HepG2 (cell line): ENCODE measurements at regions not wholly inside any gene's neighbourhood (a gene's known extent, or its start where the extent isn't known, plus 50 kb on each side); places are given as distances from the start of the nearest gene placed in this dataset.

ENCODE experiments used
- ATAC-seq: fragments of 200-7000 bp; cut with Tn5 transposase; 3 replicates; pipeline ENCODE4 v1.9.1; 2020; ENCODE audit warnings: mild to moderate bottlenecking, moderate library complexity
- BruUV-seq: library from RNA; stranded (reverse); fragments of 400-500 nt; replicated peaks from 2 replicates; lab custom pipeline; 2021; lab: Mats Ljungman, UMichigan
- CTCF ChIA-PET: fragments of 300-600 bp; formaldehyde crosslinking; extraction: SDS; loops from one replicate; lab custom pipeline; 2021; ENCODE audit warnings: low total read pairs, inconsistent platforms, low intra/inter-chr PET ratio; lab: Yijun Ruan, JAX
- POLR2A ChIA-PET: fragments of 350-600 bp; sonication (Branson Sonifier 250); formaldehyde crosslinking; loops from one replicate; lab custom pipeline; 2020; ENCODE audit warnings: antibody characterized with exemption, inconsistent platforms; lab: Yijun Ruan, JAX
- DNase-seq: peaks from one replicate; pipeline ENCODE4 v3.0.0-alpha.2; 2015; ENCODE audit warnings: low spot score
- FAIRE-seq: peaks from 3 replicates; lab custom pipeline; 2011; peaks lifted over from hg19 to GRCh38; lab: Jason Lieb, UNC
- H2AFZ ChIP-seq: one replicate; pipeline ENCODE4 v1.6.1; 2011; ENCODE audit warnings: low read length, inconsistent platforms
- H3K27ac ChIP-seq: fragments of 300-600 bp; 3 replicates; pipeline ENCODE4 v1.8.0; 2011; ENCODE audit warnings: mixed run types, mild to moderate bottlenecking, mixed read lengths, low read length, inconsistent platforms; ENCODE audit not compliant: insufficient read depth; ENCODE audit errors: extremely low read length
- H3K27me3 ChIP-seq, 2 experiments: fragments of 200-600 bp in 1 of 2; 2 replicates in 1 of 2; 3 replicates in 1 of 2; pipeline versions ENCODE4 v1.6.0 to v1.8.0; 2011; ENCODE audit warnings: low read length in 2 of 2, mild to moderate bottlenecking in 2 of 2, moderate library complexity in 2 of 2, inconsistent platforms in 1 of 2; ENCODE audit not compliant: insufficient read depth in 2 of 2, control insufficient read depth in 1 of 2
- H3K36me3 ChIP-seq, 2 experiments: fragments of 200-600 bp in 1 of 2; replicated peaks in 1 of 2; 2 replicates in 1 of 2; 3 replicates in 1 of 2; pipeline versions ENCODE4 v1.5.1 to v1.8.0; 2011; ENCODE audit warnings: low read length in 2 of 2, inconsistent platforms in 1 of 2; ENCODE audit not compliant: insufficient read depth in 2 of 2, control insufficient read depth in 1 of 2
- H3K4me1 ChIP-seq: 2 replicates; pipeline ENCODE4 v1.5.1; 2012; ENCODE audit warnings: low read length, inconsistent platforms; ENCODE audit not compliant: insufficient read depth
- H3K4me2 ChIP-seq: 2 replicates; pipeline ENCODE4 v1.6.0; 2011; ENCODE audit warnings: low read depth, low read length, inconsistent platforms
- H3K4me3 ChIP-seq, 3 experiments: fragments of 200-600 bp in 1 of 3; sonication (generic), shearing (Covaris generic) in 1 of 3; replicated peaks in 1 of 3; 2 replicates each; pipeline ENCODE4 v1.5.1; 2011 to 2016; ENCODE audit warnings: low read length in 3 of 3, inconsistent platforms in 2 of 3, low read depth in 2 of 3, mild to moderate bottlenecking in 2 of 3, control low read depth in 1 of 3, mixed read lengths in 1 of 3; ENCODE audit not compliant: insufficient read depth in 1 of 3
- H3K79me2 ChIP-seq: one replicate; pipeline ENCODE4 v1.6.1; 2011; ENCODE audit warnings: low read length, inconsistent platforms; ENCODE audit not compliant: insufficient read depth
- H3K9ac ChIP-seq: 2 replicates; pipeline ENCODE4 v1.6.0; 2011; ENCODE audit warnings: mild to moderate bottlenecking, low read depth, low read length, inconsistent platforms; ENCODE audit not compliant: insufficient read depth
- H3K9me3 ChIP-seq: 2 replicates; pipeline ENCODE4 v1.5.1; 2012; ENCODE audit warnings: mild to moderate bottlenecking, low read length
- H4K20me1 ChIP-seq: 2 replicates; pipeline ENCODE4 v1.6.0; 2011; ENCODE audit warnings: inconsistent platforms, mild to moderate bottlenecking, low read length, moderate library complexity; ENCODE audit not compliant: insufficient read depth
- ARID2 ChIP-seq: sonication (generic); formaldehyde crosslinking; IDR thresholded peaks from 2 replicates; pipeline ENCODE4 v1.8.1; 2022; ENCODE audit warnings: mild to moderate bottlenecking, missing genetic modification reagents, borderline replicate concordance
- GATAD1 ChIP-seq: IDR thresholded peaks from 2 replicates; pipeline ENCODE4 v1.6.1; 2016; ENCODE audit warnings: missing genetic modification reagents, missing compliant biosample characterization
- KDM1A ChIP-seq: IDR thresholded peaks from 2 replicates; pipeline ENCODE4 v1.6.1; 2016; ENCODE audit warnings: missing compliant biosample characterization
- KLF9 ChIP-seq: IDR thresholded peaks from 2 replicates; pipeline ENCODE4 v1.6.1; 2016; ENCODE audit warnings: low read depth
- MIXL1 ChIP-seq: IDR thresholded peaks from 2 replicates; pipeline ENCODE4 v1.6.1; 2016
- PLRG1 ChIP-seq: fragments of 450-650 bp; conservative IDR thresholded peaks from 2 replicates; pipeline ENCODE4 v1.6.1; 2016
- REPIN1 ChIP-seq: sonication (generic); formaldehyde crosslinking; IDR thresholded peaks from 2 replicates; pipeline ENCODE4 v1.8.0; 2022; ENCODE audit warnings: missing genetic modification reagents, low read depth, mild to moderate bottlenecking, borderline replicate concordance
- RFX3 ChIP-seq: IDR thresholded peaks from 2 replicates; pipeline ENCODE4 v1.6.1; 2016; ENCODE audit warnings: missing biosample characterization, missing genetic modification reagents
- SNRNP70 ChIP-seq: fragments of 200-400 bp; formaldehyde crosslinking; IDR thresholded peaks from 2 replicates; pipeline ENCODE4 v1.6.1; 2017; ENCODE audit warnings: mild to moderate bottlenecking, low read depth, low read length, moderate library complexity
- SRSF1 ChIP-seq: fragments of 200-400 bp; formaldehyde crosslinking; optimal IDR thresholded peaks from 2 replicates; pipeline ENCODE3; 2017; ENCODE audit warnings: mild to moderate bottlenecking, low read depth, low read length, moderate library complexity
- ZFYVE20 ChIP-seq: sonication (generic); formaldehyde crosslinking; IDR thresholded peaks from 2 replicates; pipeline ENCODE4 v1.8.0; 2023; ENCODE audit warnings: low read depth, mild to moderate bottlenecking, moderate library complexity, missing genetic modification reagents, borderline replicate concordance
- ZNF572 ChIP-seq: sonication (generic); formaldehyde crosslinking; IDR thresholded peaks from 2 replicates; pipeline ENCODE4 v1.5.1; 2020; ENCODE audit warnings: mild to moderate bottlenecking, missing genetic modification reagents
- WGBS: methylation state at CpG from one replicate; pipeline ENCODE4 v1.1.6; 2017; ENCODE audit warnings: low lambda C conversion rate; 5-methylcytosine and 5-hydroxymethylcytosine counted together
- in situ Hi-C: cut with HindIII; loops from 2 replicates; pipeline ENCODE4 v1.10.0; 2017; ENCODE audit warnings: low pct_unique_long_range_greater_than_20kb; ENCODE audit not compliant: extremely low pct_ligation_motif_present
- intact Hi-C: fragments of 100-400 bp; cut with micrococcal nuclease; formaldehyde crosslinking; loops from one replicate; pipeline ENCODE4 v1.10.0; 2022; ENCODE audit not compliant: unreplicated experiment
- TF ChIP-seq, protein P1 (sequence below): sonication (generic); formaldehyde crosslinking; IDR thresholded peaks from 2 replicates; pipeline ENCODE4 v1.5.0; 2020; ENCODE audit warnings: missing genetic modification reagents
- TF ChIP-seq, protein P2 (sequence below): IDR thresholded peaks from 2 replicates; pipeline ENCODE4 v1.6.1; 2016; ENCODE audit warnings: low read depth
- TF ChIP-seq, protein P3 (sequence below): sonication (generic); formaldehyde crosslinking; conservative IDR thresholded peaks from 2 replicates; pipeline ENCODE4 v1.4.0; 2020; ENCODE audit warnings: missing genetic modification reagents
- TF ChIP-seq, protein P4 (sequence below): sonication (generic); formaldehyde crosslinking; IDR thresholded peaks from 2 replicates; pipeline ENCODE4 v1.4.0; 2020; ENCODE audit warnings: missing genetic modification reagents
- TF ChIP-seq, protein P5 (sequence below): sonication (generic); formaldehyde crosslinking; IDR thresholded peaks from 2 replicates; pipeline ENCODE4 v1.5.0; 2020; ENCODE audit warnings: mild to moderate bottlenecking, missing genetic modification reagents, moderate library complexity

DNA sequence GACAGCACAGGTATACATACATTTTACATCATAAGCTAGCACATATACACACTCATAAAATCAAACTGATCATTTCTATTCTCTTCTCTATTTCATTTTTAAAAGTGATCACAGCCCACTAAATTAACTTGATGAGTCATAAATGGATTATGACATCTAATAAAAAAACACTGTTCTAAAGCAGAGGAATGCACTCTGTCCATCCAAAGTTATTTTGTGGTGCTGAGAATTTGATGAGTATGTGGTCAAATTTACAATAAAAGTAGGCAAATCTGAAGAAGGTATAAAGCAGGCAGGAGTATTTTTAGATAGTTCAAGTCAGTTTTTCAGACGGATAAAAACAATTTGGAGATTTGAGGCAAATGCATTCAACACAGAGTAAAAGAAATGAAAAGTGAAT, 104.4 kb downstream of the NOL4 start:
- in situ Hi-C loops (loop anchor here (5.0 kb wide), 1 partner anchor 202 kb away; no protein-coding TSS in a partner anchor), intact Hi-C loops (loop anchor here (5.0 kb wide), 1 partner anchor 667 kb away; no protein-coding TSS in a partner anchor)
- Histone ChIP-seq H3K4me1 (peaks cover 29% of the 10 kb centered on the region), H3K27me3 (no peaks in the 10 kb centered on the region), H3K9ac (no peak overlapping the region), H3K4me3 (no peak overlapping the region), H3K27ac (no peak overlapping the region), H3K4me2 (no peak overlapping the region), H3K9me3 (no peaks in the 10 kb centered on the region), H3K79me2 (no peaks in the 10 kb centered on the region), H3K36me3 (no peaks in the 10 kb centered on the region), H2AFZ (no peak overlapping the region), H4K20me1 (no peaks in the 10 kb centered on the region)
- FAIRE-seq (no peak), DNase-seq (no peak), ATAC-seq (no peak)
- BruUV-seq = no TSS peak
- ChIA-PET CTCF (no interaction called here), POLR2A (no interaction called here)
- 78% methylated on average over 1 of the region's 1 CpG for WGBS
- TF ChIP-seq MIXL1 (CRISPR knock-in tag) (no peak), RFX3 (CRISPR knock-in tag) (no peak), PLRG1 (no peak), REPIN1 (no peak), SNRNP70 (no peak), KDM1A (no peak), SRSF1 (no peak), GATAD1 (CRISPR knock-in tag) (no peak), ZNF572 (no peak), ARID2 (no peak), KLF9 (CRISPR knock-in tag) (no peak), ZFYVE20 (no peak)
- TF ChIP-seq, protein P1, sequence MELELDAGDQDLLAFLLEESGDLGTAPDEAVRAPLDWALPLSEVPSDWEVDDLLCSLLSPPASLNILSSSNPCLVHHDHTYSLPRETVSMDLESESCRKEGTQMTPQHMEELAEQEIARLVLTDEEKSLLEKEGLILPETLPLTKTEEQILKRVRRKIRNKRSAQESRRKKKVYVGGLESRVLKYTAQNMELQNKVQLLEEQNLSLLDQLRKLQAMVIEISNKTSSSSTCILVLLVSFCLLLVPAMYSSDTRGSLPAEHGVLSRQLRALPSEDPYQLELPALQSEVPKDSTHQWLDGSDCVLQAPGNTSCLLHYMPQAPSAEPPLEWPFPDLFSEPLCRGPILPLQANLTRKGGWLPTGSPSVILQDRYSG (CRISPR knock-in tag) = no peak
- TF ChIP-seq, protein P2, sequence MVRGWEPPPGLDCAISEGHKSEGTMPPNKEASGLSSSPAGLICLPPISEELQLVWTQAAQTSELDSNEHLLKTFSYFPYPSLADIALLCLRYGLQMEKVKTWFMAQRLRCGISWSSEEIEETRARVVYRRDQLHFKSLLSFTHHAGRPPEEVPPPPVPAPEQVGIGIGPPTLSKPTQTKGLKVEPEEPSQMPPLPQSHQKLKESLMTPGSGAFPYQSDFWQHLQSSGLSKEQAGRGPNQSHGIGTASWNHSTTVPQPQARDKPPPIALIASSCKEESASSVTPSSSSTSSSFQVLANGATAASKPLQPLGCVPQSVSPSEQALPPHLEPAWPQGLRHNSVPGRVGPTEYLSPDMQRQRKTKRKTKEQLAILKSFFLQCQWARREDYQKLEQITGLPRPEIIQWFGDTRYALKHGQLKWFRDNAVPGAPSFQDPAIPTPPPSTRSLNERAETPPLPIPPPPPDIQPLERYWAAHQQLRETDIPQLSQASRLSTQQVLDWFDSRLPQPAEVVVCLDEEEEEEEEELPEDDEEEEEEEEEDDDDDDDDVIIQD (CRISPR knock-in tag) = no peak
- TF ChIP-seq, protein P3, sequence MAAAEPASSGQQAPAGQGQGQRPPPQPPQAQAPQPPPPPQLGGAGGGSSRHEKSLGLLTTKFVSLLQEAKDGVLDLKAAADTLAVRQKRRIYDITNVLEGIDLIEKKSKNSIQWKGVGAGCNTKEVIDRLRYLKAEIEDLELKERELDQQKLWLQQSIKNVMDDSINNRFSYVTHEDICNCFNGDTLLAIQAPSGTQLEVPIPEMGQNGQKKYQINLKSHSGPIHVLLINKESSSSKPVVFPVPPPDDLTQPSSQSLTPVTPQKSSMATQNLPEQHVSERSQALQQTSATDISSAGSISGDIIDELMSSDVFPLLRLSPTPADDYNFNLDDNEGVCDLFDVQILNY (CRISPR knock-in tag) = no peak
- TF ChIP-seq, protein P4, sequence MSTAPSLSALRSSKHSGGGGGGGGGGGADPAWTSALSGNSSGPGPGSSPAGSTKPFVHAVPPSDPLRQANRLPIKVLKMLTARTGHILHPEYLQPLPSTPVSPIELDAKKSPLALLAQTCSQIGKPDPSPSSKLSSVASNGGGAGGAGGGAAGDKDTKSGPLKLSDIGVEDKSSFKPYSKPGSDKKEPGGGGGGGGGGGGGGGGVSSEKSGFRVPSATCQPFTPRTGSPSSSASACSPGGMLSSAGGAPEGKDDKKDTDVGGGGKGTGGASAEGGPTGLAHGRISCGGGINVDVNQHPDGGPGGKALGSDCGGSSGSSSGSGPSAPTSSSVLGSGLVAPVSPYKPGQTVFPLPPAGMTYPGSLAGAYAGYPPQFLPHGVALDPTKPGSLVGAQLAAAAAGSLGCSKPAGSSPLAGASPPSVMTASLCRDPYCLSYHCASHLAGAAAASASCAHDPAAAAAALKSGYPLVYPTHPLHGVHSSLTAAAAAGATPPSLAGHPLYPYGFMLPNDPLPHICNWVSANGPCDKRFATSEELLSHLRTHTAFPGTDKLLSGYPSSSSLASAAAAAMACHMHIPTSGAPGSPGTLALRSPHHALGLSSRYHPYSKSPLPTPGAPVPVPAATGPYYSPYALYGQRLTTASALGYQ (CRISPR knock-in tag) = no peak
- TF ChIP-seq, protein P5, sequence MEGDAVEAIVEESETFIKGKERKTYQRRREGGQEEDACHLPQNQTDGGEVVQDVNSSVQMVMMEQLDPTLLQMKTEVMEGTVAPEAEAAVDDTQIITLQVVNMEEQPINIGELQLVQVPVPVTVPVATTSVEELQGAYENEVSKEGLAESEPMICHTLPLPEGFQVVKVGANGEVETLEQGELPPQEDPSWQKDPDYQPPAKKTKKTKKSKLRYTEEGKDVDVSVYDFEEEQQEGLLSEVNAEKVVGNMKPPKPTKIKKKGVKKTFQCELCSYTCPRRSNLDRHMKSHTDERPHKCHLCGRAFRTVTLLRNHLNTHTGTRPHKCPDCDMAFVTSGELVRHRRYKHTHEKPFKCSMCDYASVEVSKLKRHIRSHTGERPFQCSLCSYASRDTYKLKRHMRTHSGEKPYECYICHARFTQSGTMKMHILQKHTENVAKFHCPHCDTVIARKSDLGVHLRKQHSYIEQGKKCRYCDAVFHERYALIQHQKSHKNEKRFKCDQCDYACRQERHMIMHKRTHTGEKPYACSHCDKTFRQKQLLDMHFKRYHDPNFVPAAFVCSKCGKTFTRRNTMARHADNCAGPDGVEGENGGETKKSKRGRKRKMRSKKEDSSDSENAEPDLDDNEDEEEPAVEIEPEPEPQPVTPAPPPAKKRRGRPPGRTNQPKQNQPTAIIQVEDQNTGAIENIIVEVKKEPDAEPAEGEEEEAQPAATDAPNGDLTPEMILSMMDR = no peak
